HEK293T (cell line): ENCODE measurements at regions not wholly inside any gene's neighbourhood (a gene's known extent, or its start where the extent isn't known, plus 50 kb on each side); places are given as distances from the start of the nearest gene placed in this dataset.

Source experiments
- BHLHE40 ChIP-seq: fragments of 450-650 bp; IDR thresholded peaks from 2 replicates; pipeline ENCODE4 v1.6.1; 2016; ENCODE audit warnings: mild to moderate bottlenecking, moderate library complexity, borderline replicate concordance
- FOXA1 ChIP-seq: fragments of 450-650 bp; IDR thresholded peaks from 2 replicates; pipeline ENCODE4 v1.6.1; 2016; ENCODE audit warnings: mild to moderate bottlenecking
- FOXK2 ChIP-seq: fragments of 450-650 bp; IDR thresholded peaks from 2 replicates; pipeline ENCODE4 v1.6.1; 2016; ENCODE audit warnings: mild to moderate bottlenecking
- FOXM1 ChIP-seq: fragments of 450-650 bp; IDR thresholded peaks from 2 replicates; pipeline ENCODE4 v1.6.1; 2017; ENCODE audit warnings: mild to moderate bottlenecking, borderline replicate concordance
- PKNOX1 ChIP-seq: fragments of 450-650 bp; IDR thresholded peaks from 2 replicates; pipeline ENCODE4 v1.6.1; 2016
- SP1 ChIP-seq: fragments of 450-650 bp; IDR thresholded peaks from 2 replicates; pipeline ENCODE4 v1.6.1; 2017
- SUZ12 ChIP-seq: fragments of 450-650 bp; IDR thresholded peaks from 2 replicates; pipeline ENCODE4 v1.6.1; 2016; ENCODE audit warnings: mild to moderate bottlenecking
- TARDBP ChIP-seq: fragments of 450-650 bp; IDR thresholded peaks from 2 replicates; pipeline ENCODE4 v1.6.1; 2016

GRCh38 chr2:6425032-6425431, 440.7 kb downstream of the CMPK2 start:
- TF ChIP-seq SP1: no peak
- TF ChIP-seq FOXA1: no peak
- TF ChIP-seq FOXK2: no peak
- TF ChIP-seq FOXM1: no peak
- TF ChIP-seq TARDBP: no peak
- TF ChIP-seq SUZ12: no peak
- no peak for TF ChIP-seq PKNOX1
- no peak for TF ChIP-seq BHLHE40
